NK-92 treated with Interleukin-12 subunit alpha and Interleukin-12 subunit beta, amount 100 ng/mL, for 24 hours (cell line): ENCODE measurements at regions not wholly inside any gene's neighbourhood (a gene's known extent, or its start where the extent isn't known, plus 50 kb on each side); places are given as distances from the start of the nearest gene placed in this dataset.

Source experiments
- DNase-seq: peaks from one replicate; lab custom pipeline; 2025; lab: John Stamatoyannopoulos, UW

DNA sequence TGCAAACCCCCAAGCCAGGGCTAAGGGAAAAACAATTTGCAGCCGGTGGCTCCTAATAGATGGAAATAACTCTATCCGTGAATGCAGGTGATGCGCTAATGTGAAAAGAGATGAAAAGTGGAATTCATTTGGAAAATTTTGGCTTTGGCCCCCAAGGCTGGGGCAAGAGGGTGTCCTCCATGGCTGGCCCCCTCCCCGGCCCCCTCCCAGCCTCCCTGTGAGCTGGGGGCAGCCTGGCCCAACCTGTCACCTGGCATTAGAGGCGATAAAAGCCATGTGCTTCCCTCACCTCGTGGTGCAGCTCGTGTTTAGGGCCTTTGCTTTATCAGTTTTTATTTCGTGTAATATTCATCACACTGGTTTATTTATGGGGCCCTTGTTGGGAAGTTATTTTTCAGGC, 267.2 kb downstream of the ENGASE start:
- DNase-seq, result no peak

DNA sequence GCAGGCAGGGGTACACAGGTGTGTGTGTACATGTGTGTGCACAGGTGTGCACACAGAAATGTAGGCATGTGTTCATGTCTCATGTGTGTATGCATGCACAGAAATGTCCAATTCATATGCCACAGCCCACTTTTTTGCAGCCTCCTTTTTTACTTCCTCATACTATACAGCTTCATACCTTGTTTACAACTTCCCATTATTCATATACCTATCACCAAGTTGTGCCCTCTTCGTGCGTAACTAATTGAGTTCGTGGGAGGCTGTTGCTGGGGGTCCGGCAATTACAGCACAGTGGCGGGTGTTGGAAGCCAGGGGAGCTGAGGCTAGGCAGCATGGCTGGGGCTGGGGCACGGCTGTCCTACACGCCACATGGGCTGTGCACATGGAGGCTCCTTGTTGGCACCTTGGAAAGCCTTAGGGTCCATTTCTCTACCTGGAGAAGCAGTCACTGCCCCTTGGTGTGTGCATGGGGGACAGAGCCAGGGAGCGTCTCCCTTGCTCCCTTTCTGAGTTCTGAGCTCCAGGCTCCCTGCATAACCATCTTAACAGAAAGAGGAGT, 266.7 kb downstream of the ENGASE start:
- DNase-seq, result no peak

DNA sequence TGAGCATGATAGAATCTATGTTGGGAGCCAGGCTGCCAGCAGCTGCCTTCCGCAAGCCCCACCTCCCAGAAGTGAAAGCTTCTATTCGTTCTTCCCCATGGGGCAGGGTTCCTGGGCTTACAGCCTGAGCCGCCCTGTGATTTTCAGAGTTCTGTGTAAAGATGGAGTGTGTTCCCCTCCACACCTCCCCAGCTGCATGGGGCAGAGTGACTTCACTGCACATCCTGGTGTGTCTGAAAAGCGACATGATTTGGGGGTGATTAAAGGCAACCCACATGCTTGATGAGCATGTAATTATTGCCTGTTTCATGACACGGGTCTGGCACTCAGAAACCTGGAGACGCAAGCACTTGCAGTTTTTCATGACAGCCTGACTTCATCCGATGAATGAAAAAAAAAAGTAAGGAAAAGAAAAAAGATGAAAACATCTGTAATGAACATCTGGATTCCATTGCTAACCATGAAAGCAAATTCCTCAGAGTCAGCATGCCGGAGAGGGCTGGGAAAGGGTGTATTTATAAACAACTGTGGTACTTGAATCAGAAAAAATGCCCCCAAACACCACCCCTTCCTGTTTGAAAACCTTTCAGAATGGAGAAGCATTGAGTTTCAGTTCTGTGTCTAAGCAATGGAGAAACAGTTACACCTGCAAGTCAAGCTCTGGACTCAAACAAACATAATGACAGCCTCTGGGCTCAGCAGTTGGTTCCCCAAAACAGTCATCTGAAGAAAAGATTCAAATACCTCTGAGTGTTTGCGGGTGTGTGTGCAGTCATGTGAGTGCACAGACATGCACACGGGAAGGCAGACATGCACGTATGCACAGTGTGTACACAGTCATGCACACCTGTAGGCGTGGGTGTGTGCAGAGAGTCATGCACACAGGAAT, 266.0 kb downstream of the ENGASE start:
- DNase-seq, result no peak

DNA sequence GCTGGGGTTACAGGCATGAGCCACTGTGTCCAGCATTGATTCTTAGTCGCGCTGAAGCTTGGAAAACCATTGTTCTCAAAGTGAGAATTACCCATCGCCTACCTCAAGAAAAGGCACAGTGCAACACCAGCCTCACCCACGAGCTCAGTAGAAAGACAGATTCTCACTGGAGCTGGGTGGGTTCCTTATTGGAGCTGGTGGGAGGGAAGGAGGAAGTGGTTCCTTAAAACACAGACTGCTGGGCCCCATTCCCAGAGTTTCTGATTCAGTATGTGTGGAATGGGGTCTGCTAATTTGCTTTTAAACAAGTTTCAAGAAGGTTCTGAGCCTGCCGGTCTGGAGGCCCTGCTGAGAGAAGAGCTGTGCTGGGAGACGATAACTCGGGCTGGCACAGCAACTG, 264.7 kb downstream of the ENGASE start:
- DNase-seq, result no peak

DNA sequence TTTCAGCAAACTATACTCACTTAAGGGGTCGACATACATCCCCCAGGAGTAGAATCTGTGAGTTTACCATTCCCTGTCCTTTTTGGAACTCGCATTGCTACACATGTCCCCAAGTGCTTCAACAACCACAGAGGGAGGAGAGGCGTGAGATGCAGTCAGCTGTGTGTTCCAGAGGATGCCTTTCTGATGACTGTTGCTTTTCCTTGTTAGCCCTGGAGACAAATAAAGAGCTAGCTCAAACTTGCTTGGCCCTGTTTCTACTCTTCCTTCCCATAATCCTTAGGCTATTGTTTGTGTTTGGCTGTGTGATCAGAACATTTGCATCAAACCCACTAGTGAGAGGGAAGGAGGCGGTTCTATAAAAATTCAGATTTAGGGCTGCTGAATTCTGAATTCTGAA, 264.0 kb downstream of the ENGASE start:
- no peak for DNase-seq

DNA sequence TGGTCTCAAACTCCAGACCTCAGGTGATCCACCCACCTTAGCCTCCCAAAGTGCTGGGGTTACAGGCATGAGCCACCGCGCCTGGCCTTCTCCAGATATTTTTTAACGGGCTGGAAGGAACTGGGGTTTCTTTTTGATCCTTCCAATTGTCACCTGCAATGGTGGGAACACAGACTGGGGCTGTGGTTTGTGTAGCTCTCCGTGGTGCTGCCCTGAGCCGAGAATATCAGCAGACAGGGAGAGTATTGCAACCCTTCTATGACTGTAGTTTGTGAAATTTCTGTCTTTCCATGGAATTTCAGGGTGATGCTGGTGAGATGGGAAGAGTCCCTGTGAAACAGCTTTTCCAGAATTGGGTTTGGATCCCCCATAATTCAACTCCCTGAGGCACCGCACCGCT, 263.5 kb downstream of the ENGASE start:
- no peak for DNase-seq

DNA sequence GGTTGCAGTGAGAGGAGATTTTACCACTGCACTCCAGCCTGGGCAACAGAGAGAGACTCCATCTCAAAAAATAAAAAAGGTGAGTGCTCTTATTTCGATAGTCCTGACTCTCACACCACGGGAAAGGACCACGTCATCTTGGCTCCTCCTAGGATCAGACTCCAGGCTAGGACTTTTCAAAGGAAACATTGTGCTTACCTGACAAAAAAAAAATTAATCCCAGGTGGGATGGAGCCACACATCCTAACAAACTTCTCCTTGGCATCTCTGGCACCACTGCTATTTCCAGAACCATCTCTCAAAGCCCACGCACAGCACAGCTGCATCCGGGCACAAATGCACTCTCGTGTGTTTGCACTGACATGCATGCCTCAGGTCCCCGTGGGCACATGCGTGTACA, 262.4 kb downstream of the ENGASE start:
- DNase-seq, result no peak

DNA sequence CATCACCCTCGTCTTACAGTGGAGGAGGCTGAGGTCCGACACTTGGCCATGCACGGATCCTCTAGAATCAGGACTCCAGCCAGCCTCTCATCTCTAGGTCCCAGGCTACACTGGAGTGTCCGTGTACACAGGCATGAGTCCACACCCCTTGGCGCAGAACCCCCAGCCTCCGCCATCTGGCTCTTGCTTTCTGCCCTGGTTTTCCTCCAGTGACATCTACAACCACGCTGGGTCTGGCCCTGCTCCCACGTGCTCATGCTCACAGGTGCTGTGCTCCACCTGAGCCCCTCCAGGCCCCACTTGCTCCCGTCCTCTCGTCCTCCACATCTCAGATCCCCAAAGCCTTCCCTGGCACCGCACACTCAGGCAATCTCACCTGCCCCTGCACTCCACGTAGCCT, 260.8 kb downstream of the ENGASE start:
- no peak for DNase-seq

DNA sequence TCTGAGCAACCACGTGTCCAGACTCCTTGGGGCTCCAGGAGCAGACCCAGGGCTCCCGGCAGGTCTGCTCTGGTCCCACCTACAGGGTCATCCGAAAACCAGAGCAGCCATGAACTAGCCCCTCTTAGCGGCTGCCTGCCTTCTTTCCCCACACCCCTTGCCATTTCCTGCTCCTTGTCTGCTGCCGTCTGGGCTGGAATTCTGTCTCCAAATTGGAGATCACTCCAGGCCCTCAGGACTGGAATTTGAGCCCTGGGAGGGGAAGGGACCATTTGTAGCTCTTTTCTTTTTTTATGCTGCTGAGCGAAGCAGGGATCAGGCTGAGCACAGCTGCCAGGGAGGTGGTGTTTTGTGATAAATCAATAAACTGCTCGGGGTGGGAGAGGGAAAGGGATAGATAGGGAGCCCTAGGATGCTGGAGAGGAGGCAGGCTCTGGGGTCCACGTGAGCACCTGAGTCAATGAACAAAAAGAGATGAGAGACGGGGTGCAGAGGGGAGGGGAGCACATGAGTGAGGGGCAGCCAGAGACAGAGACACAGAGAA, 257.5 kb downstream of the ENGASE start:
- DNase-seq, result no peak

DNA sequence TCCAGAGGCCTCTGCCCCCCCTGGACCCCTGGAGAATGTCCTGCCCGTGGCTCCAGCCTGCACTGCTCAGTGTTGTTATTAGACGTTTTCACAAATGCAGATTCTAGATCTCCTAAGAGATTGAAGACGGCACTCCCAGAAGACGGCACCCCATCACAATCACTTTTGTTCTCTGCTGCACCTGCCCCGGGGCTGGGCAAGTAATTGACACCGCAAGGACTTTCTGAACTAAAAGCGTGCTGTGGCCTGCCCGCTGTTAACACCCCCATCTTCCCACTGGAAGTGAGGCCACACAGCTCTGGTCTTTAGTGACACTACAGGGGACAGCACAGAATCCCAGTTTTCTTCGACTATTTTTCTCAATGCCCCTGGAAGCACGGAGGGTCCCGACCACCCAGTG, 256.9 kb downstream of the ENGASE start:
- no peak for DNase-seq

DNA sequence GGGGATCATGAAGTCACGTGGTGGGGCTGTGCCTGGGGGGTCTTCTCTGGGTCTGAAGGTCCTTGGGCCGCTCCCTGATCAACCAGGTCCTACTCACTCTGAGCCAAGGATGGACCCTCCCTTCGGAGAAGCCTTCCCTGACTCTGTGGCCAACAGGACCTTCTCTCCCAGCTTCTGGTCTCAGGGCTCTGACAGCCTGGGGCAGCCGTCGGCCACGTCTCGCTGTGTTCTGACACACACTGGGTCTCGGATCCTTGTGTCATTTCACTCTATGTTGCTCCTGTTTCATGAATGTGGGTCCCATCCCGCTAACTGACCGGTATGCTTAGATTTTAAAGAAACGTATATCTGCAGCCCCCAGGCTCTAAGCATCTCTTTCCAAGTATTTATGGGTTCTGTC, 256.1 kb downstream of the ENGASE start:
- no peak for DNase-seq

DNA sequence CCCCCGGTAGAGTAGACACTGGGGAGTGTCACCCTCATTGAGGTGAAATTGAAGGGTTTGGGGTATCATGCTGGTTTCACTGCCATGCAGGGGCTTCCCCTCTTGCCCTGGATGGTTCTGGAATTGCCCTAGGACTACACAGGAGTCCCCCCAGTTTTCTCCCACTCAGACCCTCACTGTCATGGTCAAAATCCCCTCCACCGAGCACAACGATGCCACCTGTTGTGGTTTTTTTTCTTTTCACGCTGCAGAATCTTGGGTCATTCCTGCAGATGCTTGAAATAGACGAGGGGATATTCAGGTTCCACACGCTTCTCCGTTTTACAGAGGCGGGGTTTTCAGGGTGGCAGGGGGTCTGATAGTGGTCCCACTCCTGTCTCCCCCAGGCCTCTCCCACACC, 255.6 kb downstream of the ENGASE start:
- DNase-seq, result no peak

DNA sequence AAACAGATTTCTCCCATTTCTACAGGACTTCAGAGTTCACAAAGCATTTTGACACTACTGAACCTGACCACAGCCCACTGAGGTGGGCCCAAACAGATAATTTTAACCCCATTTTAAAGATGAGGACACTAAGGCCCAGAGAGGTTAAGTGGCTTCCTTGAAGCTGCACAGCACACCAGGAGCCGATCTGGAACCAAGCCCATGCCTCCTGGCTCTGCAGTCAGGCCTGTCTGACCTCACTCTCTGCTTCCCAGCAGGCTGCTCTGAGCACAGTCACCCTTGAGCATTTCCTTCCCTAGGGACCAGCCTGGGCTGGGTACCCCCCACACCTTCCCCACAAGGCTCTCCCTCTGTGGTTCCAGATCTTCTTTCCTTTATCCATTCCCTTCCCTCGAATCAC, 252.2 kb downstream of the ENGASE start:
- no peak for DNase-seq

DNA sequence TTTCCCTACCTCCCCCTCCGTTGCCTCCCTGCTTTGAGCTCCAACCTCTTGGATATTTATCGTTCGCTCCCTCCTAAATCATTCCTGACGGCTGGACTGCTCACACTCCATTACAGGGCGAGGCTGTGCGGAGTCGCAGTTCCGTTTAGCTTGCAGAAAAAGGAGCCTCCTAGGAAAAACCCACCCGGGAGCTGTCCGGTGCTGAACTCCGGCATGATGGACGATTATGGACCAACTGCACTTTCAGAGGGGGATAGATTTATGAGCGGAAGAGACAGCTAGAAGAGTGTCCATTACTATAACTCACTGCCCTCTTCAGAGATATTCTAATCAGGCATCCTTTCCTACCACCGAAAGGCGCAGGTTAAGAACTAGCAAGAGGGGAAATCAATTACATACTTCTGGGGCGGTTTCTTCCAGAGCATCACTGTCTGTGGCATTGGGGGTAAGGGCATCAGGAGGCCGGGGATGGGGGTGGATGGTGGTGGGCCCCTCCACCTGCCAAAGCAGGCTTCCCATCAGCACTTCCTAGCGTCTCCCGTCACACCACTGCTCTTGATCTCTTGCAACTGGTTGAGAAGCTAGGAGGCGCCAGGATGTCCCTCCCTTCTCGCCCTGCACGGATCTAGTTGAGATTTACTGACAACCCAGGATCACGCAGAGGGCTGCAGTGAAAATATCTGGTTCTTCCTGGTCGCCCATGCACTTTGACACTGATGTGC, 251.2 kb downstream of the ENGASE start:
- no peak for DNase-seq

DNA sequence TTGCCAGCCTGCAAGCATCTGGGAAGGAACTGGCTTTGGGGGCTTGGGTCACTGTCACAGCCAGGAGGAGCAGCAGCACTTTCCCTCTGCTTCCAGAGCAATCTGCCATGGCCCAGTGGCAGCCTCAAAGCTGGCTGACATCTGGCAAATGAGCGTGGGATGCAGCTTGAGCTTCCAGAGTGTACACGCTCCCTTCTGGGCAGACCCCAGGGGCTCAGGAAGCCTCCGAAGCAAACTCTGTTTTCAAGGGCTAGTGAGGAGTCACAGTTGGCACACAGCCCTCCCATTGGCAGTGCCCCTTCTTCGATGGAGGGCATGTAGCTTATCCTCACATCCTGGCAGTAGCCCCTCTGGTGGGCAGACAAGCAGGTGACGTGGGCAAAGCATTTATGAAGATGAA, 249.6 kb downstream of the ENGASE start:
- DNase-seq, result no peak

DNA sequence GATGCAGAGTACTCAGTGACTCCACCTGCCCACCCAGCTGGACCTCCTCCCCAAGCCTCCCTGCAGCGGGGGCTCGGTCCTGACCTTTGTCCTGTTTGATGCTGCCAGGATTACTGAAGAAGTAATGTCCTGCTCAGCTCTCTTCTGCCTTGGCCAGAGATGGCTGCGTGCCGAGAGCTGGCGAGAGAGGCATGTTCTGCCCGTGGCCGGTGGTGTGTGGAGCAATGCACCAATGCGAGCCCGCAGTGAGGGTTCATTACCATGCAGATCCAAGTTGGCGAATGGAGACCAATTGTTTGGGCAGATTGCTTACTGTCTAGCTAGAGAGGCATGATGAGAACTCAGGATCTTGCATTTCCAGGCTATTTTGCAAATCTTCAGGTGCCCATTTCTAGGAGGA, 248.9 kb downstream of the ENGASE start:
- DNase-seq, result no peak

DNA sequence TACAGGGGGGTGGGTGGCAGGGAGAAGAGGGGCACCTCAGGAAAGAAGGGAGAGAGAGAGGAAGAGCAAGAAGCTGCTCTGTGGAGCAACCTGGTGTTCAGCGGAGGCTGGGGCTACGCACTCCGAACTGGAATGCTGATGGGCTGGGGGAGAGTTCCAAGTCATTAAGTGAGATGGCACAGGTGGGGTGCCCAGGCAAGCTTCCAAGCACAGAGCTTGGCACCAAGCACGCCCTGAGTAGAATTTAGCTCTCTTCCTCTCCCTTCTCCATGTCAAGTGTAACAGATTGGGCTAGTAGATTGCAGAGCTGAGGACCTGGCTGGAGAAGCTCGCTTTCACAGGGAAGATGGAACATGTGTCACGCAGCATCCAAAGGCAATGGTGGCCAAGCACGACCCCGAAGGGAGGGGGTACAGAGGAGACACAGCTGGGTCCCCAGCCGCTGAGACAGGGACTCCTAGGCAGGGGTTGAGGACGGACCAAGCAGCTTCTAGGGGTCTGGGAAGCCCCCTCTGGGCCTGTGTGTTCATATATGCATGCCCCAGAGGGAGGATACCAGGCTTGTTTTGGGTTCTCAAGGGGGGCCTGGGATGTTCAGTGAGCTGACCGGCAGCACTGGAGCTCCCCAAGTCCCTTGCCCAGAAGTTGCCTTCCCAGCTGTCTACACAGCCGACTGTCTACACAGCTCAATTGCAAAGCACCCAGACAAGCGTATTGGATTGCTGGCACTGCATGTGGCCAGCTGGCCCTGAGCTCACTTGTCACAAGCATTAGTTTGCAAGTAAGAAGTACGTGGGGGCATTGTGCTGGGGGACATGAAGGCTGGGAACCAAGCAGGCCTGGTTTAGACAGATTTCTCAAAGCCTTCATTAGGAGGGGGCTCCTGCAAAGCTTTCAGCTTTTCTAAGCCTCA, 247.8 kb downstream of the ENGASE start:
- no peak for DNase-seq

DNA sequence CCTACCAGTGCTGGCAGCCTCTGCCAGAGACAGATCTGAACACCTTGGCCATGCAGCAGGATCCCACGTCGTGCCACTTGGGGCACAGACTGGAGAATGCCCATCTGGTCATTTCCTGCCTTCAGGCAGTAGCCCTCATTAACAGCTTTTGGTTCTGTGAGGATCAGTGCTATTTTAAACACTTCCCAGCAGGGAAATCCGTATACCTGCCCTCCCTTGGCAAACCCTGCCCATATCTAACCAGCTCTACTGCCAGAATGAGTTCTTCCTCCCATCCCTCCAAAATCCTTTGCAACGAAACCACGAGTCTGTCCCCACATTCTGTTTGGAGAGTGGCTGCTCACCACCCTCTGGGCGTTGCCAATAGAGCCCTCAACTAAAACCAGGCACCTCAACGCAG, 245.7 kb downstream of the ENGASE start:
- DNase-seq, result no peak

DNA sequence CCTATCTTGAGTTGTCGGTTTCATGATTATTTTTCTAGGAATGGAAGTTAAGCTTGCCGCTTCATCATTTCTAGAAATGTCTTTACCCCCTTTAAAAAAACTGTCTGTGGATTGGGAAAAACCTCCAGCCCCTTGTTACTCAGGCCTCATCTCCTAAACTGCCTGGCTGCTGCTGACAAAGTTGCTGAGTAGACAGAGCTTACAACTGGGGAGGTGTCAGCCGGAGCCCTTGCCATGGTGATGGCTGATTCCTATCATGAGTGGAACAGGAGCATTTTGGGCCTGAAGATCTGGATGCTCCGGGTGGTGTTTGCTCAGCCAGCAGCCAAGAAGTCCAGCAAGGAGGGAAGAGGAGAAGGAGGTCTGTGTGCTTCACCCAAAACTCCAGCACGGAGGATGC, 243.3 kb downstream of the ENGASE start:
- no peak for DNase-seq

DNA sequence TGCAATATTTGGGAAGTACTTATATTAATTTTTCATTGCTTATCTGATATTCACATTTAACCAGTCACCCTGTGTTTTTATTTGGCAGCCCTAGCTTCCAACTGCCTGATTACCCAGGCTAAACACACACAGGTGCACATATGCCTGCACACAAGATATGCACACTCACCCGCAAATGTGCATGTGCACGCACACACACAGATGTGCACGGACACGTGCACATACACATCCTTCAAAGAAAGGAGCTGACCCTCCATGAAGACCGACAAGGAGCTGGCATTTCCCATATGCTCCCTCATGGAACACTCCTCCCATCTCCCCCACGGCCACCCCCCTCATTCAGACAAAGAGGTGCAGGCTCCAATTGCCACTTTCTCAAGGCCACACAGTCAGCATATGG, 242.2 kb downstream of the ENGASE start:
- no peak for DNase-seq

DNA sequence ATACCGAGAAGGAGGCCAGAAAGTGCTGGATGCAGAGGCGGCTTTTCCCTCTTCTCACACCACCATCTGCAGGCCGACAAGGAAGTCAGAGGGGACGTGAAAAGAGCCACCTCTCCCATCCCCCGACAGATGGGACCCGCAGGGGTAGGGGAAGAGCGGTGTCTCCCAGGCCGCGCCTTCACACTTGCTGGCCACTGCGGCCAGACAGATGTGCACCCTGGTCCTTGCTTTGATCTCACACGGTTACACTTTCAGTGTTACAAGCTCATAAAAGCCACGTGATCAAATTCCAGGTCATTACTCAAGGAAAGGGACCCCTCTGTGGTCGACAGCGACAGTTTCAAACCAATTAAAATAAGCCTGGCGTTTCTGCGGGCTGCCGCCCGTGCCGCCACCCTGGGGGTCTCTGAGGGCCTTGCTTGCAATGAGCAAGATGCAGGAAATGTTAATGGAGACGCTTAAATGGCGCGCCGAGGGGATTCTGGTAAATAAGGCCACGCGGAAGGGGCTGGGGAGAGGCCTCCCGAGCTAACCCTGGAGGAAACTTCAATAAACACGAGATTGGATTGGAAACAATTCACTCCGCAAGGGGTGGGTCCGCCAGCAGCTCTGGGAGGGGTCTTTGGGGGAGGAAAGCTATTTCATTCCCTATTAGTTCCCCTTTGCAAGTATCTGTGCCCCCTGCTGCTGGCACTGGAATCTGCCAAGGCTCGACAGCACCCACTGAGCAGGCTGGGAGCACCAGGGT, 240.9 kb downstream of the ENGASE start:
- no peak for DNase-seq
